IPS-20b (cell line): ENCODE measurements at regions not wholly inside any gene's neighbourhood (a gene's known extent, or its start where the extent isn't known, plus 50 kb on each side); places are given as distances from the start of the nearest gene placed in this dataset.

Experiments
- H3K27ac ChIP-seq: one replicate; pipeline ENCODE4 v1.5.1; 2013; ENCODE audit warnings: low read length
- H3K27me3 ChIP-seq: 2 replicates; pipeline ENCODE4 v1.6.1; 2013; ENCODE audit warnings: mild to moderate bottlenecking, low read length, inconsistent platforms; ENCODE audit not compliant: insufficient read depth
- H3K36me3 ChIP-seq: 2 replicates; pipeline ENCODE4 v1.6.1; 2013; ENCODE audit warnings: low read depth, mild to moderate bottlenecking, inconsistent platforms, low read length, moderate library complexity; ENCODE audit not compliant: insufficient read depth
- H3K4me1 ChIP-seq: 2 replicates; pipeline ENCODE4 v1.6.1; 2013; ENCODE audit warnings: mild to moderate bottlenecking, control low read depth, inconsistent platforms, low read length, moderate library complexity; ENCODE audit not compliant: insufficient read depth
- H3K4me3 ChIP-seq: 2 replicates; pipeline ENCODE4 v1.5.1; 2013; ENCODE audit warnings: mild to moderate bottlenecking, low read length, inconsistent platforms
- H3K9ac ChIP-seq: 2 replicates; pipeline ENCODE4 v1.6.1; 2013; ENCODE audit warnings: low read depth, mild to moderate bottlenecking, inconsistent platforms, low read length, moderate library complexity
- H3K9me3 ChIP-seq: 2 replicates; pipeline ENCODE4 v1.6.1; 2013; ENCODE audit warnings: mild to moderate bottlenecking, low read depth, low read length, inconsistent platforms; ENCODE audit not compliant: insufficient read depth

GRCh38 chr4:116480546-116480945 is 604.8 kb downstream of the TRAM1L1 start:
- Histone ChIP-seq H3K27me3 (no peaks in the 10 kb centered on the region), H3K4me3 (no peak overlapping the region), H3K36me3 (no peaks in the 10 kb centered on the region), H3K9me3 (no peaks in the 10 kb centered on the region), H3K9ac (no peak overlapping the region), H3K27ac (no peak overlapping the region), H3K4me1 (no peaks in the 10 kb centered on the region)

- Histone ChIP-seq H3K27ac (no peak overlapping the region), H3K36me3 (no peaks in the 10 kb centered on the region), H3K9ac (no peak overlapping the region), H3K4me3 (no peak overlapping the region), H3K4me1 (no peaks in the 10 kb centered on the region), H3K9me3 (no peaks in the 10 kb centered on the region), H3K27me3 (no peaks in the 10 kb centered on the region)
Measured at GRCh38 chr4:116478343-116478742, 607.0 kb downstream of the TRAM1L1 start.

GRCh38 chr4:116469582-116469981 is 615.8 kb downstream of the TRAM1L1 start:
- Histone ChIP-seq H3K9ac (no peak overlapping the region), H3K36me3 (no peaks in the 10 kb centered on the region), H3K27me3 (no peaks in the 10 kb centered on the region), H3K27ac (no peak overlapping the region), H3K4me1 (no peaks in the 10 kb centered on the region), H3K9me3 (no peaks in the 10 kb centered on the region), H3K4me3 (no peak overlapping the region)

- Histone ChIP-seq H3K36me3 (no peaks in the 10 kb centered on the region), H3K9ac (no peak overlapping the region), H3K27me3 (no peaks in the 10 kb centered on the region), H3K27ac (no peak overlapping the region), H3K4me1 (peaks cover 8% of the 10 kb centered on the region; the same call in 1 of the 2 replicates), H3K9me3 (no peaks in the 10 kb centered on the region), H3K4me3 (no peak overlapping the region)
Measured at GRCh38 chr4:116453127-116453526, 632.2 kb downstream of the TRAM1L1 start.

- Histone ChIP-seq H3K27ac (no peak overlapping the region), H3K9ac (no peak overlapping the region), H3K36me3 (no peaks in the 10 kb centered on the region), H3K27me3 (no peaks in the 10 kb centered on the region), H3K4me1 (peaks cover 8% of the 10 kb centered on the region; the same call in 1 of the 2 replicates), H3K9me3 (no peaks in the 10 kb centered on the region), H3K4me3 (no peak overlapping the region)
Measured at GRCh38 chr4:116449764-116450163, 635.6 kb downstream of the TRAM1L1 start.

GRCh38 chr4:116444117-116444516 is 641.3 kb downstream of the TRAM1L1 start:
- Histone ChIP-seq H3K27me3 (no peaks in the 10 kb centered on the region), H3K9me3 (no peaks in the 10 kb centered on the region), H3K9ac (no peak overlapping the region), H3K27ac (no peak overlapping the region), H3K4me3 (no peak overlapping the region), H3K36me3 (no peaks in the 10 kb centered on the region), H3K4me1 (peaks cover 3% of the 10 kb centered on the region; the same call in 1 of the 2 replicates)

GRCh38 chr4:116438981-116439729 is 646.2 kb downstream of the TRAM1L1 start:
- Histone ChIP-seq H3K27me3 (no peaks in the 10 kb centered on the region), H3K9ac (no peak overlapping the region), H3K4me1 (no peaks in the 10 kb centered on the region), H3K36me3 (no peaks in the 10 kb centered on the region), H3K9me3 (no peaks in the 10 kb centered on the region), H3K4me3 (no peak overlapping the region), H3K27ac (no peak overlapping the region)

- Histone ChIP-seq H3K9me3 (no peaks in the 10 kb centered on the region), H3K9ac (no peak overlapping the region), H3K4me3 (no peak overlapping the region), H3K4me1 (no peaks in the 10 kb centered on the region), H3K27ac (no peak overlapping the region), H3K27me3 (no peaks in the 10 kb centered on the region), H3K36me3 (no peaks in the 10 kb centered on the region)
Measured at GRCh38 chr4:116438417-116438816, 647.0 kb downstream of the TRAM1L1 start.

GRCh38 chr4:116427666-116428065 is 657.7 kb downstream of the TRAM1L1 start:
- Histone ChIP-seq H3K27ac (no peak overlapping the region), H3K9me3 (peaks cover 12% of the 10 kb centered on the region), H3K4me1 (no peaks in the 10 kb centered on the region), H3K27me3 (no peaks in the 10 kb centered on the region), H3K4me3 (no peak overlapping the region), H3K36me3 (no peaks in the 10 kb centered on the region), H3K9ac (no peak overlapping the region)

GRCh38 chr4:116413222-116413621 is 672.2 kb downstream of the TRAM1L1 start:
- Histone ChIP-seq H3K9ac (no peak overlapping the region), H3K9me3 (no peaks in the 10 kb centered on the region), H3K27me3 (no peaks in the 10 kb centered on the region), H3K4me3 (no peak overlapping the region), H3K27ac (no peak overlapping the region), H3K36me3 (no peaks in the 10 kb centered on the region), H3K4me1 (no peaks in the 10 kb centered on the region)

GRCh38 chr4:116401293-116401692 is 684.1 kb downstream of the TRAM1L1 start:
- no peaks in the 10 kb centered on the region for H3K36me3 ChIP-seq
- no peak overlapping the region for H3K9ac ChIP-seq
- H3K9me3 ChIP-seq, result no peaks in the 10 kb centered on the region
- H3K4me1 ChIP-seq, result no peaks in the 10 kb centered on the region
- H3K27me3 ChIP-seq, result no peaks in the 10 kb centered on the region
- H3K27ac ChIP-seq, result no peak overlapping the region
- H3K4me3 ChIP-seq, result no peak overlapping the region

GRCh38 chr4:116400480-116400879 is 684.9 kb downstream of the TRAM1L1 start:
- H3K4me1 ChIP-seq, result no peaks in the 10 kb centered on the region
- H3K9me3 ChIP-seq, result no peaks in the 10 kb centered on the region
- H3K36me3 ChIP-seq, result no peaks in the 10 kb centered on the region
- no peak overlapping the region for H3K27ac ChIP-seq
- no peaks in the 10 kb centered on the region for H3K27me3 ChIP-seq
- no peak overlapping the region for H3K9ac ChIP-seq
- H3K4me3 ChIP-seq, result no peak overlapping the region
